Esophagus muscularis mucosa (tissue), 4 donors: ENCODE measurements at regions not wholly inside any gene's neighbourhood (a gene's known extent, or its start where the extent isn't known, plus 50 kb on each side); places are given as distances from the start of the nearest gene placed in this dataset.

ENCODE experiments used
- DNase-seq: peaks from one replicate; pipeline ENCODE4 v3.0.0-alpha.2; 2017; ENCODE audit errors: extremely low spot score
- H3K27ac ChIP-seq, 4 donors: fragments of 200-600 bp; sonication (generic); replicated peaks in 1 of 4; 1 replicate in 3 of 4; 2 replicates in 1 of 4; pipeline ENCODE4 v1.5.1; 2016 to 2019; ENCODE audit warnings: mild to moderate bottlenecking in 1 of 4
- H3K27me3 ChIP-seq, 4 donors: fragments of 200-600 bp; sonication (generic); one replicate each; pipeline versions ENCODE4 v1.5.1 to v1.6.0; 2016 to 2019
- H3K36me3 ChIP-seq, 4 donors: fragments of 200-600 bp; sonication (generic); one replicate each; pipeline ENCODE4 v1.5.1; 2016 to 2019
- H3K4me1 ChIP-seq, 4 donors: fragments of 200-600 bp; sonication (generic); one replicate each; pipeline ENCODE4 v1.5.1; 2016 to 2019
- H3K4me3 ChIP-seq, 4 donors: fragments of 200-600 bp; sonication (generic); 1 replicate in 2 of 4; 2 replicates in 2 of 4; pipeline ENCODE4 v1.5.1; 2016 to 2019; ENCODE audit warnings: mild to moderate bottlenecking in 4 of 4, moderate library complexity in 1 of 4
- H3K9me3 ChIP-seq, 4 donors: fragments of 200-600 bp; sonication (generic); 1 replicate in 3 of 4; 2 replicates in 1 of 4; pipeline ENCODE4 v1.5.1; 2016 to 2019
- EP300 ChIP-seq: sonication (generic); formaldehyde crosslinking; IDR thresholded peaks from one replicate; pipeline ENCODE4 v1.6.1; 2017; ENCODE audit warnings: antibody characterized with exemption
- POLR2A ChIP-seq: fragments of 450-650 bp; IDR thresholded peaks from one replicate; pipeline ENCODE4 v1.6.1; 2017; ENCODE audit warnings: antibody characterized with exemption, moderate library complexity, mild to moderate bottlenecking, low read depth
- POLR2AphosphoS5 ChIP-seq, 2 donors: sonication (generic); formaldehyde crosslinking; IDR thresholded peaks; one replicate each; pipeline ENCODE4 v1.6.1; 2017; ENCODE audit warnings: antibody characterized with exemption in 2 of 2
- WGBS: methylation state at CpG from one replicate; pipeline ENCODE4 v1.1.5; 2018; 5-methylcytosine and 5-hydroxymethylcytosine counted together
- intact Hi-C: fragments of 100-400 bp; cut with DNase I; formaldehyde crosslinking; loops from one replicate; pipeline ENCODE4 v1.15.1; 2023
- TF ChIP-seq, protein P1 (sequence below), 3 experiments: fragments of 200-600 bp in 2 of 3; fragments of 450-650 bp in 1 of 3; sonication (generic) in 2 of 3; IDR thresholded peaks; one replicate each; pipeline ENCODE4 v1.5.1; 2017 to 2019; ENCODE audit warnings: antibody characterized with exemption in 3 of 3, mild to moderate bottlenecking in 2 of 3, moderate library complexity in 1 of 3

DNA sequence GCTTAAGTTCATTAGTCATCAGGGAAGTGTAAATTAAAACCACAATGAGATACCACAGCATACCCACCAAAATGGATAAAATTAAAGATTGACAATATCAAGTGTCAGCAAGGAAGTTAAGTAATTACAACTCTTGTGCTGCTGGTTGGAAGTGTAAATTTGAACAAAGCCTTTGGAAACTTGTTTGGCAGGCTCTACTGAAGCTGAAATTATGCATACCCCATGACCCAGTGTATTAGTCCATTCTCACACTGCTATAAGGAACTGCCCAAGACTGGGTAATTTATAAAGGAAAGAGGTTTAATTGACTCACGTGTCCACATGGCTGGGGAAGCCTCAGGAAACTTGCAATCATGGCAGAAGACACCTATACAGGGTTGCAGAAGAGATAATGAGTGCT, 196.1 kb downstream of the PDCD6IP start:
- Histone ChIP-seq H3K36me3 (no peaks in the 10 kb centered on the region), H3K27ac (no peak overlapping the region), H3K4me3 (no peak overlapping the region), H3K9me3 (peaks cover 0 to 7% (median 0%) of the 10 kb centered on the region in 4 donors), H3K4me1 (no peaks in the 10 kb centered on the region), H3K27me3 (no peaks in the 10 kb centered on the region)
- TF ChIP-seq POLR2A, result no peak
- TF ChIP-seq POLR2AphosphoS5 (IDR thresholded peaks at IDR 0.05), result no peak
- TF ChIP-seq, protein P1, sequence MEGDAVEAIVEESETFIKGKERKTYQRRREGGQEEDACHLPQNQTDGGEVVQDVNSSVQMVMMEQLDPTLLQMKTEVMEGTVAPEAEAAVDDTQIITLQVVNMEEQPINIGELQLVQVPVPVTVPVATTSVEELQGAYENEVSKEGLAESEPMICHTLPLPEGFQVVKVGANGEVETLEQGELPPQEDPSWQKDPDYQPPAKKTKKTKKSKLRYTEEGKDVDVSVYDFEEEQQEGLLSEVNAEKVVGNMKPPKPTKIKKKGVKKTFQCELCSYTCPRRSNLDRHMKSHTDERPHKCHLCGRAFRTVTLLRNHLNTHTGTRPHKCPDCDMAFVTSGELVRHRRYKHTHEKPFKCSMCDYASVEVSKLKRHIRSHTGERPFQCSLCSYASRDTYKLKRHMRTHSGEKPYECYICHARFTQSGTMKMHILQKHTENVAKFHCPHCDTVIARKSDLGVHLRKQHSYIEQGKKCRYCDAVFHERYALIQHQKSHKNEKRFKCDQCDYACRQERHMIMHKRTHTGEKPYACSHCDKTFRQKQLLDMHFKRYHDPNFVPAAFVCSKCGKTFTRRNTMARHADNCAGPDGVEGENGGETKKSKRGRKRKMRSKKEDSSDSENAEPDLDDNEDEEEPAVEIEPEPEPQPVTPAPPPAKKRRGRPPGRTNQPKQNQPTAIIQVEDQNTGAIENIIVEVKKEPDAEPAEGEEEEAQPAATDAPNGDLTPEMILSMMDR (IDR thresholded peaks at IDR 0.05), result no peak
- TF ChIP-seq EP300, result no peak
- intact Hi-C loops, result no loop called here
- WGBS, result 0% methylated on average over 1 of the region's 1 CpG
- DNase-seq, result no peak

DNA sequence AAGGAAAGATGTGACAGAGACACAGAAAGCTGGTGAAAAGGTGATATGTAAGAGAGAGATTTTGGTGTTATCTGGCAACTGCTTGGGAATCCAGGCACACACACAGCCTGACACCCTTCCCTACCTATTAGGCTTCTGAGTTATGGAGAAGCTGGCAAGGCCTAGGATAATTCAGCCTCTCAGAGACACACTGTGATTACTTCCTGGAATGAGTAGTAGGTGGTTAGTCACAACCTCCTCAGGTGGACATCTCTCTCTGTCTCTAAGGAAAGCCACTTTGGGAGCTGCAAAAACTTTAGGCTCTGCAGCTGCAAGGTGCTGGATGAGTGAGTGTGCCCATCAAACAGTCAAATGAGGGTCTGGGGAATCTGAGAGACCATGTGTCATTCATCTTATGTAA, 201.9 kb downstream of the PDCD6IP start:
- intact Hi-C loops, result loop anchor here (10.0 kb wide), 1 partner anchor 204 kb away; no protein-coding TSS in a partner anchor
- Histone ChIP-seq H3K27me3 (no peaks in the 10 kb centered on the region), H3K4me3 (no peak overlapping the region), H3K36me3 (no peaks in the 10 kb centered on the region), H3K4me1 (no peaks in the 10 kb centered on the region), H3K9me3 (peaks cover 0 to 7% (median 0%) of the 10 kb centered on the region in 4 donors), H3K27ac (no peak overlapping the region)
- TF ChIP-seq POLR2AphosphoS5 (IDR thresholded peaks at IDR 0.05) (no peak), POLR2A (no peak), EP300 (no peak)
- TF ChIP-seq, protein P1 (IDR thresholded peaks at IDR 0.05), result no peak
- DNase-seq, result no peak

DNA sequence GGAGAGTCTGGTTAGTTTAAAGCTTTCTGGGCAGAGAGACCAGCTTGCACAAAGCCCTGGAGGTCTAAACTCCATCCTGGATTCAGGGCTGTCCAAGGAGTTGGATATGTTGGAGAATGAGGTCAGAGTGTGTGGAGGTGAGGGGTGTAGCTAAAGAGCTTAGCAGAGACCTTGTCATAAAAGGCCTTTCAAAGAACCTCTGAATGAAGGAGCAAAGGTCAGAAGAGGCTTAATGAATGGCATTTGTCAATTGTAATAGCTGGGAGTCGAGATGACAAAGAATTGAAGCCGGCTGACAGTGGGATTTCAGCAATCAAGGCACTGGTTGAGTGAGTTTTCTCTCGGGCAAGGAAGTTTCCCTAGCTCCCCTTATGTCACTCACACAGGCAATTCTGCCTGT, 202.6 kb downstream of the PDCD6IP start:
- TF ChIP-seq, protein P1 (IDR thresholded peaks at IDR 0.05), result no peak
- TF ChIP-seq POLR2A, result no peak
- no peak for TF ChIP-seq POLR2AphosphoS5 (IDR thresholded peaks at IDR 0.05)
- TF ChIP-seq EP300, result no peak
- Histone ChIP-seq H3K9me3 (no peaks in the 10 kb centered on the region), H3K36me3 (no peaks in the 10 kb centered on the region), H3K27ac (no peak overlapping the region), H3K27me3 (no peaks in the 10 kb centered on the region), H3K4me1 (no peaks in the 10 kb centered on the region), H3K4me3 (no peak overlapping the region)
- DNase-seq, result no peak
- intact Hi-C loops, result loop anchor here (10.0 kb wide), 1 partner anchor 204 kb away; no protein-coding TSS in a partner anchor
- 71% methylated on average over 3 of the region's 3 CpGs for whole genome bisulfite sequencing

DNA sequence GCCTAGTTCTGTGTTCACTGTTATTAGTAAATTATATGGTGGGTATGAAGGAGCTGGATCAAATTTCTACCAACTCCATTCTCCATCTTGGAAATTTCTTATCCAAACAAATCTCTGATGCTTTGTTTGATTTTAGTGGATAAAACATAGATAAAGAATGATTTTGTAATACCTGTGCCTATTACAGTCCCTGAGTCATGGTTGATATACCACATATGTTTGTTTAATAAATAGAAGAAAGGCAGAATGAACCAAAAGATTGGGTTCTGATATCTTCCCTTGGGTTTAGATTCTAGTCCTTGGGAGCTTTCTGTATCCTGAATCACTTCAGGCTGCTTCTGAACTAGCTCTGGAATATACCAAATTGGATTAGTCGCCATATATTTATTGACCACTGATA, 203.6 kb downstream of the PDCD6IP start:
- 100% methylated on average over 1 of the region's 1 CpG for WGBS

More for the DNA sequence above, 203.6 kb downstream of the PDCD6IP start:
- Histone ChIP-seq H3K9me3 (no peaks in the 10 kb centered on the region), H3K27me3 (no peaks in the 10 kb centered on the region), H3K36me3 (no peaks in the 10 kb centered on the region), H3K27ac (no peak overlapping the region), H3K4me1 (no peaks in the 10 kb centered on the region), H3K4me3 (no peak overlapping the region)
- no peak for TF ChIP-seq POLR2A
- TF ChIP-seq POLR2AphosphoS5 (IDR thresholded peaks at IDR 0.05), result no peak
- no peak for TF ChIP-seq EP300
- TF ChIP-seq, protein P1 (IDR thresholded peaks at IDR 0.05), result no peak
- DNase-seq, result no peak
- intact Hi-C loops, result loop anchor here (10.0 kb wide), 1 partner anchor 203 kb away; no protein-coding TSS in a partner anchor
